ENCODE measurements at regions not wholly inside any gene's neighbourhood (a gene's known extent, or its start where the extent isn't known, plus 50 kb on each side); places are given as distances from the start of the nearest gene placed in this dataset.

GRCh38 chr13:80486402-80486801 is 145.5 kb upstream of the SPRY2 start:
- WGBS, 2 donors = 35 to 45% methylated on average over 3 of the region's 3 CpGs
- H3K27ac ChIP-seq = no peak overlapping the region
- H3K27me3 ChIP-seq = no peaks in the 10 kb centered on the region
- no peaks in the 10 kb centered on the region for H3K9me3 ChIP-seq
- no peak for FAIRE-seq
- DNase-seq = no peak
- H3K4me3 ChIP-seq = no peak overlapping the region
- H3K4me1 ChIP-seq = no peaks in the 10 kb centered on the region
- intact Hi-C loops (cut with DNase I) = no loop called here
- ATAC-seq = no peak
- H3K36me3 ChIP-seq = no peaks in the 10 kb centered on the region
- TF ChIP-seq CTCF (IDR thresholded peaks at IDR 0.05) = no peak

- intact Hi-C loops (cut with DNase I) = no loop called here
- no peak for TF ChIP-seq CTCF (IDR thresholded peaks at IDR 0.05)
- Histone ChIP-seq H3K27ac (no peak overlapping the region), H3K4me3 (no peak overlapping the region), H3K27me3 (no peaks in the 10 kb centered on the region), H3K9me3 (no peaks in the 10 kb centered on the region), H3K36me3 (no peaks in the 10 kb centered on the region), H3K4me1 (no peaks in the 10 kb centered on the region)
- DNase-seq (no peak), FAIRE-seq (no peak), ATAC-seq (no peak)
- 0% methylated on average over 1 of the region's 1 CpG for WGBS, 2 donors
These were observed 142.2 kb upstream of the SPRY2 start for GRCh38 chr13:80483157-80483556.

GRCh38 chr13:80481588-80481987 is 140.7 kb upstream of the SPRY2 start:
- H3K4me3 ChIP-seq = no peak overlapping the region
- no peaks in the 10 kb centered on the region for H3K4me1 ChIP-seq
- H3K27ac ChIP-seq = no peak overlapping the region
- DNase-seq = no peak
- no peak for ATAC-seq
- no peak for TF ChIP-seq CTCF (IDR thresholded peaks at IDR 0.05)
- no peak for FAIRE-seq
- H3K9me3 ChIP-seq = no peaks in the 10 kb centered on the region
- H3K36me3 ChIP-seq = no peaks in the 10 kb centered on the region
- intact Hi-C loops (cut with DNase I) = no loop called here
- H3K27me3 ChIP-seq = no peaks in the 10 kb centered on the region

GRCh38 chr13:80477661-80478443 is 136.9 kb upstream of the SPRY2 start:
- H3K36me3 ChIP-seq = no peaks in the 10 kb centered on the region
- H3K9me3 ChIP-seq = no peaks in the 10 kb centered on the region
- no peak for FAIRE-seq
- no peaks in the 10 kb centered on the region for H3K27me3 ChIP-seq
- ATAC-seq = no peak
- H3K4me1 ChIP-seq = no peaks in the 10 kb centered on the region
- no peak overlapping the region for H3K27ac ChIP-seq
- no peak overlapping the region for H3K4me3 ChIP-seq
- no peak for DNase-seq
- no peak for TF ChIP-seq CTCF (IDR thresholded peaks at IDR 0.05)
- 55 to 58% methylated on average over 5 of the region's 5 CpGs for WGBS, 2 donors
- intact Hi-C loops (cut with DNase I) = no loop called here

- ATAC-seq = no peak
- intact Hi-C loops (cut with DNase I) = no loop called here
- Histone ChIP-seq H3K36me3 (no peaks in the 10 kb centered on the region), H3K27ac (no peak overlapping the region), H3K4me1 (no peaks in the 10 kb centered on the region), H3K9me3 (no peaks in the 10 kb centered on the region), H3K27me3 (no peaks in the 10 kb centered on the region), H3K4me3 (no peak overlapping the region)
- WGBS, 2 donors = 72 to 80% methylated on average over 3 of the region's 3 CpGs
- no peak for DNase-seq
- TF ChIP-seq CTCF (IDR thresholded peaks at IDR 0.05) = no peak
- no peak for FAIRE-seq
These were observed 136.0 kb upstream of the SPRY2 start for GRCh38 chr13:80476953-80477352.

Measured in pancreas (tissue), 10 donors.